ENCODE measurements at regions not wholly inside any gene's neighbourhood (a gene's known extent, or its start where the extent isn't known, plus 50 kb on each side); places are given as distances from the start of the nearest gene placed in this dataset.

- Histone ChIP-seq H3K27ac (no peak overlapping the region), H3K9me3 (no peaks in the 10 kb centered on the region), H3K4me3 (no peak overlapping the region), H3K4me1 (no peaks in the 10 kb centered on the region), H3K36me3 (ENCODE audit: low read depth, missing control alignments) (no peaks in the 10 kb centered on the region), H3K27me3 (no peaks in the 10 kb centered on the region)
- no peak for DNase-seq
- TF ChIP-seq CTCF (IDR thresholded peaks at IDR 0.05) (no peak), POLR2A (IDR thresholded peaks at IDR 0.05) (no peak)
- intact Hi-C loops (cut with DNase I; ENCODE audit: low total_unique reads), result no loop called here
- 83 to 85% methylated on average over 7 of the region's 7 CpGs for WGBS, 2 donors
Observed at GRCh38 chr3:102114264-102114979, 265.1 kb downstream of the NFKBIZ start.

- H3K27ac ChIP-seq, result no peak overlapping the region
- DNase-seq, result no peak
Observed at GRCh38 chr3:102122527-102122926, 273.2 kb downstream of the NFKBIZ start.

GRCh38 chr3:102123590-102124190 lies 274.4 kb downstream of the NFKBIZ start:
- TF ChIP-seq CTCF (IDR thresholded peaks at IDR 0.05), result no peak
- no peak for TF ChIP-seq POLR2A (IDR thresholded peaks at IDR 0.05)
- H3K27ac ChIP-seq, result no peak overlapping the region
- WGBS, 2 donors, result 50 to 69% methylated on average over 2 of the region's 2 CpGs
- no peaks in the 10 kb centered on the region for H3K36me3 ChIP-seq (ENCODE audit: low read depth, missing control alignments)
- DNase-seq, result no peak
- no peaks in the 10 kb centered on the region for H3K4me1 ChIP-seq
- H3K4me3 ChIP-seq, result no peak overlapping the region
- no peaks in the 10 kb centered on the region for H3K9me3 ChIP-seq
- intact Hi-C loops (cut with DNase I; ENCODE audit: low total_unique reads), result no loop called here
- no peaks in the 10 kb centered on the region for H3K27me3 ChIP-seq

More at GRCh38 chr3:102122527-102122926, 273.2 kb downstream of the NFKBIZ start:
- H3K4me3 ChIP-seq, result no peak overlapping the region
- H3K27me3 ChIP-seq, result no peaks in the 10 kb centered on the region
- TF ChIP-seq POLR2A (IDR thresholded peaks at IDR 0.05) (no peak), CTCF (IDR thresholded peaks at IDR 0.05) (no peak)
- no peaks in the 10 kb centered on the region for H3K9me3 ChIP-seq
- H3K36me3 ChIP-seq (ENCODE audit: low read depth, missing control alignments), result no peaks in the 10 kb centered on the region
- intact Hi-C loops (cut with DNase I; ENCODE audit: low total_unique reads), result no loop called here
- H3K4me1 ChIP-seq, result no peaks in the 10 kb centered on the region

GRCh38 chr3:102124282-102124681 lies 275.0 kb downstream of the NFKBIZ start:
- no peak for TF ChIP-seq CTCF (IDR thresholded peaks at IDR 0.05)
- no peak for TF ChIP-seq POLR2A (IDR thresholded peaks at IDR 0.05)
- no peak for DNase-seq
- intact Hi-C loops (cut with DNase I; ENCODE audit: low total_unique reads), result no loop called here

GRCh38 chr3:102124704-102125103 lies 275.4 kb downstream of the NFKBIZ start:
- no peak for DNase-seq
- H3K4me3 ChIP-seq, result no peak overlapping the region
- no peaks in the 10 kb centered on the region for H3K4me1 ChIP-seq
- H3K9me3 ChIP-seq, result no peaks in the 10 kb centered on the region
- H3K27ac ChIP-seq, result no peak overlapping the region
- TF ChIP-seq POLR2A (IDR thresholded peaks at IDR 0.05) (no peak), CTCF (IDR thresholded peaks at IDR 0.05) (no peak)
- H3K36me3 ChIP-seq (ENCODE audit: low read depth, missing control alignments), result no peaks in the 10 kb centered on the region
- no peaks in the 10 kb centered on the region for H3K27me3 ChIP-seq
- 81 to 90% methylated on average over 2 of the region's 2 CpGs for WGBS, 2 donors
- intact Hi-C loops (cut with DNase I; ENCODE audit: low total_unique reads), result no loop called here

More at GRCh38 chr3:102124282-102124681, 275.0 kb downstream of the NFKBIZ start:
- Histone ChIP-seq H3K4me1 (no peaks in the 10 kb centered on the region), H3K36me3 (ENCODE audit: low read depth, missing control alignments) (no peaks in the 10 kb centered on the region), H3K4me3 (no peak overlapping the region), H3K9me3 (no peaks in the 10 kb centered on the region), H3K27me3 (no peaks in the 10 kb centered on the region), H3K27ac (no peak overlapping the region)
- WGBS, 2 donors, result 35 to 39% methylated on average over 2 of the region's 2 CpGs
